HG02852 (cell line): ENCODE measurements at regions not wholly inside any gene's neighbourhood (a gene's known extent, or its start where the extent isn't known, plus 50 kb on each side); places are given as distances from the start of the nearest gene placed in this dataset.

Source experiments
- ATAC-seq: cut with Tn5 transposase; IDR thresholded peaks from one replicate; pipeline ENCODE4 v1.9.1; 2021; ENCODE audit warnings: mild to moderate bottlenecking, moderate library complexity; ENCODE audit not compliant: unreplicated experiment

- no peak for ATAC-seq
Measured at GRCh38 chr3:137948400-137949072, 61.4 kb upstream of the CLDN18 start.

DNA sequence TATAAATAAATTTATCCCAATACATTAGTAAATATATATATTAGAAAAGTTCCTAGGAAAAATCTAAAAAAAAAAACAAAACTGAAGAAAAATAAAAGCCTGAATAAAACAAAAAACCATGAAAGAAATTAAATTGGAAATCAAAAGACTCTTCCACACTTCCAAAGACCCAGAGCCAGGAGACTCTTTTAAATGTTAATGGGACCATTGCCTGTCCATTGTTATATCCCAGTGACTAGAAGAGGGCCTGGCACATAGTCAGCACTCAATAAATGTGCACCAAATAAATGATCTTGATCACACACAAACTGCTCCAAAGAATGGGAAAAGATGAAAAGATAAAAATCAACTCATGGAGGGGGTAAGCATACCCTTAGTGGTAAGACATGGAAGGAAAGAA, 51.3 kb upstream of the CLDN18 start:
- no peak for ATAC-seq
